ENCODE measurements at regions not wholly inside any gene's neighbourhood (a gene's known extent, or its start where the extent isn't known, plus 50 kb on each side); places are given as distances from the start of the nearest gene placed in this dataset.

DNA sequence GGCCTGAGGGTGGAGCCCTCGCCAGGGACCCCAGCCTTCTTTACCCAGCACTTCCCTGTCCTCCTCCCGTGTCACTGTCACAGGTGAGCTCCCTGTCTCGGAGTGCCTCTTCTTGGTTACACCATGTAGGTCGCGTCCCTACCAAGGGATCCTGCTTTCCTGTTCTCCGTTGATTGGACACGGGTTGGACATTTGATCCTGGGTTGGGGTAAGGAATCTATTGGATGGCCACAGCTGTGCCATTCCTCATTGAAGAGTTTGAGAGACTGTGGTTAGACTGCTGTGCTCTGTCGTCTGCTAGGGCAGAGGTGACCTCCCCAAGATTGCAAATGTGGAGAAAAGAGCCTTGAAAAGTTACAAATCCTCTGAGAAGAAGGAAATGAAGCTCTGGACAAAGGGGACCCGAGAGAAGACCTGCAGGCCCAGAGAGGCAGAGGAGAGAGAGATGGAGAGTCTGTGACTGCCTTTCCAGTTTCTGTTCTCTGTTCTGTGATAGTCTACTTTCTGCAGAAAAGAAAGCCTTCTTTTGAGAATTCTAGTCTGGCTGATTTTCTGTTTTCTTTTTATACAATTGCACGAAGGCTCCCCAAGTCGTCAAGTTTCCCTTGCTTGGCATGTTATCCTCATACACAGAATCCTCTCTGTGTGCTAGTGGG lies 325.7 kb upstream of the RGMA start:
- H3K4me3 Mint-ChIP-seq: no peak overlapping the region
- no peak overlapping the region for H3K27ac Mint-ChIP-seq
- intact Hi-C loops (cut with micrococcal nuclease): no loop called here
- H3K9me3 Mint-ChIP-seq: no peaks in the 10 kb centered on the region
- no peak for DNase-seq (ENCODE audit: low spot score)
- H3K36me3 Mint-ChIP-seq (ENCODE audit: low read depth): no peaks in the 10 kb centered on the region
- no peaks in the 10 kb centered on the region for H3K4me1 Mint-ChIP-seq (ENCODE audit: low read depth)
- no peaks in the 10 kb centered on the region for H3K27me3 Mint-ChIP-seq (ENCODE audit: insufficient read depth)

DNA sequence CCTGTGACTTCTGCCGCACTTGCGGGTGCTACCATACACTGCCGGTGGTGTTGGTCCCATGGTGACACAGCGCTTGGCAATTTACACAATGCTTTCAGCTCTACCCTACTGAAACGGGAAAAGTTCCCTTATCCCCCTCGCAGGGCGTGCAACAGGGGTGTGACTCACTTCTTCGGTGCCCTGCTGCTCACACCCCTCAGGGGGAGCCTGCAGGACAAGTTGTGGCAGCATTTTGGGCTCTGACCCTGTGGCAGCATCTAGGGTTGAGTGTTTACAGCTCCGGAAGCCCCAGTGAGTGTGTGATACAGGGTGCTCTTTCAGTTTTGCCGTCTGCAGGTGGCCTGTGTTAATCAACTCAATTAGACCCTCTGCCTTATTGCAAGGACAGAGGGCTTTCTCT lies 324.7 kb upstream of the RGMA start:
- intact Hi-C loops (cut with micrococcal nuclease): no loop called here
- Mint-ChIP-seq H3K27me3 (ENCODE audit: insufficient read depth) (no peaks in the 10 kb centered on the region), H3K9me3 (no peaks in the 10 kb centered on the region), H3K36me3 (ENCODE audit: low read depth) (no peaks in the 10 kb centered on the region), H3K27ac (no peak overlapping the region), H3K4me3 (no peak overlapping the region), H3K4me1 (ENCODE audit: low read depth) (no peaks in the 10 kb centered on the region)
- no peak for DNase-seq (ENCODE audit: low spot score)

DNA sequence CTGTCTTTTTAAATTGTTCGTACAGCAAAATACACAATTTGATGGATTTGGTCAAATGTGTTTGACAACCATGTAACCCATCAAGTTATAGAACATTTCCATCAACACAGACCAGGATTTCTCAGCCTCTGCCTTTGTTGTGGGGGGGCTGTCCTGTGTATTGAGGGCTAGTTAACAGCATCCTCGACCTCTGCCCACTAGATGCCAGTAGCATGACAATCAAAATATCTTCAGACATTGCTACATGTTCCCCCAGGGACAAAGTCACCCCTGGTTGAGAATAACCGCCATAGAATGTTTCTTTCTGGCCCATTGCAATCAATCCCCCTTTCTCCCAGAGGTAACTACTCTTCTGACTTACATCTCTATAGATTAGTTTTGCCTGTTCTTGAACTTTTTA lies 310.1 kb upstream of the RGMA start:
- H3K4me1 Mint-ChIP-seq (ENCODE audit: low read depth): no peaks in the 10 kb centered on the region

DNA sequence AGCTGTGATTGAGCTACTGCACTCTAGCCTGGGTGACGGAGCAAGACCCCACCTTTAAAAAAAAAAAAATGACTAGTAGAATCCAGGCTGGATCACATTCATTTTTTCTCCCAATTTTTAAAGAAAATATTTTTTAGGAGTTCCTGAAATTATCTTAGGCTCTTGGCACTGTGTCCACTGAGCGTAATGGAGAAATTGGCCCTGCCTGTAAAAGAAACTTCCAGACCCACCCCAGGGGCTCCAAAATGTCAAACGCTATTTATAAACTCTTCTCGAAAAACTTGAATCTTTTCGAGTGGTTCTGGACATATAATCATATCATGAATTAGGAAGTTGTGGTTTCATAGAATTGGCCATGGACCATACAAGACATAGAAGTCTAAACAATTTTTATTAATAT lies 300.2 kb upstream of the RGMA start:
- Mint-ChIP-seq H3K4me3 (no peak overlapping the region), H3K36me3 (ENCODE audit: low read depth) (no peaks in the 10 kb centered on the region), H3K9me3 (no peaks in the 10 kb centered on the region), H3K27ac (no peak overlapping the region), H3K27me3 (ENCODE audit: insufficient read depth) (peaks cover under 1% of the 10 kb centered on the region), H3K4me1 (ENCODE audit: low read depth) (no peaks in the 10 kb centered on the region)
- intact Hi-C loops (cut with micrococcal nuclease): no loop called here
- no peak for DNase-seq (ENCODE audit: low spot score)

More for the DNA sequence above, 310.1 kb upstream of the RGMA start:
- Mint-ChIP-seq H3K27ac (no peak overlapping the region), H3K9me3 (no peaks in the 10 kb centered on the region), H3K36me3 (ENCODE audit: low read depth) (no peaks in the 10 kb centered on the region), H3K27me3 (ENCODE audit: insufficient read depth) (no peaks in the 10 kb centered on the region), H3K4me3 (no peak overlapping the region)
- no peak for DNase-seq (ENCODE audit: low spot score)
- intact Hi-C loops (cut with micrococcal nuclease): no loop called here

DNA sequence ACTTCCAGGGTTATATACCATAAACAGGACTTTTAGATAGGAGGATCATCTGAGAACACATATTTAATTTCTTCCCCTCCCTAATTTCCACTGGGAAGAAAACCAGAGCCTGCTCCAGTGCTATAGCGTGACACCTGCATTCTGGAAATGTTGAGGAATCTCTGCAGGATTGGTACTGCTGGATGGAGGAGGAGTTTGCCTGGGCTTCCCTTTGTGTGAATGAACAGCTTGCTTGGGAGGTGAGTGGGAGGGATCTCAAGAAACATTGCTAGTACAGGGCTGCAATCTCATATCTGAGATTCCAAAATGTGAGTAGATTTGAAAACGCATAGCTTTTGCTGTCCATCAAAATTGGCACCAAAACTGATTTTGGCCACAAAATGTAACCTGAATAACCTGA lies 295.9 kb upstream of the RGMA start:
- H3K36me3 Mint-ChIP-seq (ENCODE audit: low read depth): no peaks in the 10 kb centered on the region
- H3K4me1 Mint-ChIP-seq (ENCODE audit: low read depth): no peaks in the 10 kb centered on the region
- no peak overlapping the region for H3K27ac Mint-ChIP-seq
- intact Hi-C loops (cut with micrococcal nuclease): no loop called here
- no peaks in the 10 kb centered on the region for H3K9me3 Mint-ChIP-seq
- peaks cover 4% of the 10 kb centered on the region for H3K27me3 Mint-ChIP-seq (ENCODE audit: insufficient read depth)
- DNase-seq (ENCODE audit: low spot score): no peak
- H3K4me3 Mint-ChIP-seq: no peak overlapping the region

DNA sequence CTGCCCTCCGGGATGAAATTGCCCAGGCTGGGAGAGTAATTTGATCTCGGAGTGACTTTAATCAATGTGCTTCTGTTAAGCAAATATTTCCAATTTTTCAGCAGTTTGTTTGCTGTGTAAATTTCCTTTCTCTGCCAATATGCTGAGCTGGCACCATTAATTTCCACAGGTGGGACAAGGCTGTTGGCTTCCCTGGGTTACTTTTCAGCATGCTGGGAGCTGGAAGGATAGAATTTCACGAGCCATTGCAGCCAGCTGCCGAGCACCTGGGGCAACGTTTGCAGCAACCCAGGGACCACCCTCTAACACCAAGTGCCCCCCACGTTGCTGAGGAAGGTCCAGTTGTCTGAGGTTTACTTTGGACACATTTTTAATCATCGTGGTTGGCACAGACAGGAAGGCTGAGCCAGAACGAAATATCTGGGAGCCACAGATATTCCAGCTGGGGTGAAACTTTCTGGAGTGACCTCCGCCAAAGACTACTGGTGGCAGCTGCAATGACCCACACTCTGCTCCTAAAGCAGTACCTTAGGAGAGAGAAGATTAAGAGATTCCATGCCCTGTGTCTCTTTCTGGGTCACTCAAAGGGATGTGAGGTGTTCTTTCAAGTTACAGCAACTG lies 293.3 kb upstream of the RGMA start:
- H3K27ac Mint-ChIP-seq: no peak overlapping the region
- peaks cover 4% of the 10 kb centered on the region for H3K27me3 Mint-ChIP-seq (ENCODE audit: insufficient read depth)
- H3K9me3 Mint-ChIP-seq: no peaks in the 10 kb centered on the region
- intact Hi-C loops (cut with micrococcal nuclease): no loop called here
- DNase-seq (ENCODE audit: low spot score): no peak
- H3K4me1 Mint-ChIP-seq (ENCODE audit: low read depth): no peaks in the 10 kb centered on the region
- no peak overlapping the region for H3K4me3 Mint-ChIP-seq
- H3K36me3 Mint-ChIP-seq (ENCODE audit: low read depth): no peaks in the 10 kb centered on the region

DNA sequence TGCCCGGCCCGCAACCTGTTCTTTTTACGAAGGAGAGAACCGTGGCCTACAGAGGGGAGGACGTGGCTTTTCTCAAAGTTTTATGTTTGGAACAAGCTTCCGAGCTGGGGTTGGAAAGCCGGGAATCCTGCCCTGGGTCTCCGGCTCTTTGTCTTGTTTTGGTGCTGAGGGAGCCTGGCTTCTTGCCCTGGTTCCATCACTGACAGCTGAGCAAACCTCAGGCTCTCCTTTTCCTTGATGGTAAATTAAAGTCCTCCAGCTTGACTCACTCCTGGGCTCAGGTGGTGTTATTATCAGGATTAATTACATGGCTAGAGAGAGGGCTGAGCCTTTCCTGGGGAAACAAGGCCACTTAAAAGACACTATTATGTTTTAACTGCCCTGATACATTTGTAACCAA lies 289.5 kb upstream of the RGMA start:
- Mint-ChIP-seq H3K4me1 (ENCODE audit: low read depth) (no peaks in the 10 kb centered on the region), H3K27me3 (ENCODE audit: insufficient read depth) (peaks cover 2% of the 10 kb centered on the region), H3K36me3 (ENCODE audit: low read depth) (no peaks in the 10 kb centered on the region), H3K9me3 (no peaks in the 10 kb centered on the region), H3K4me3 (no peak overlapping the region), H3K27ac (no peak overlapping the region)
- DNase-seq (ENCODE audit: low spot score): no peak
- intact Hi-C loops (cut with micrococcal nuclease): no loop called here

DNA sequence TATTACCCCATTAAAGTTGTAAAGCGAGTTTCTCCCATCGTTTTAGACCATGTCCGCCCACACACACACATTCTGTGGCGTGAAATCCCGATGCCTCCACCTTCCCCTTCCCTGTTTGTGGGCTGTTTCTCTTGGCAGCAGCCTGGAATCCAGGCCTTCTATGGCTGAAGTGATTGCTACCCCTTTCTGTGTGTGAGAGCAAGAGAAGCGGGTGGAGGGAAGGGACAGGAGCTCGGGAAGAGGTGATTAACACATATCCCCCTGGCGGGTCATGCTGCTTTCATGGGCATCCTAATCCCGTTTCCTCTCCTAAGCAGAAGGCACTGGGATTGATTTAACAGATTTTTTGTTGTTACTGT lies 283.8 kb upstream of the RGMA start:
- H3K27ac Mint-ChIP-seq: no peak overlapping the region
- no peaks in the 10 kb centered on the region for H3K4me1 Mint-ChIP-seq (ENCODE audit: low read depth)
- H3K36me3 Mint-ChIP-seq (ENCODE audit: low read depth): no peaks in the 10 kb centered on the region
- no peak overlapping the region for H3K4me3 Mint-ChIP-seq
- DNase-seq (ENCODE audit: low spot score): no peak
- intact Hi-C loops (cut with micrococcal nuclease): no loop called here
- no peaks in the 10 kb centered on the region for H3K27me3 Mint-ChIP-seq (ENCODE audit: insufficient read depth)
- no peaks in the 10 kb centered on the region for H3K9me3 Mint-ChIP-seq

DNA sequence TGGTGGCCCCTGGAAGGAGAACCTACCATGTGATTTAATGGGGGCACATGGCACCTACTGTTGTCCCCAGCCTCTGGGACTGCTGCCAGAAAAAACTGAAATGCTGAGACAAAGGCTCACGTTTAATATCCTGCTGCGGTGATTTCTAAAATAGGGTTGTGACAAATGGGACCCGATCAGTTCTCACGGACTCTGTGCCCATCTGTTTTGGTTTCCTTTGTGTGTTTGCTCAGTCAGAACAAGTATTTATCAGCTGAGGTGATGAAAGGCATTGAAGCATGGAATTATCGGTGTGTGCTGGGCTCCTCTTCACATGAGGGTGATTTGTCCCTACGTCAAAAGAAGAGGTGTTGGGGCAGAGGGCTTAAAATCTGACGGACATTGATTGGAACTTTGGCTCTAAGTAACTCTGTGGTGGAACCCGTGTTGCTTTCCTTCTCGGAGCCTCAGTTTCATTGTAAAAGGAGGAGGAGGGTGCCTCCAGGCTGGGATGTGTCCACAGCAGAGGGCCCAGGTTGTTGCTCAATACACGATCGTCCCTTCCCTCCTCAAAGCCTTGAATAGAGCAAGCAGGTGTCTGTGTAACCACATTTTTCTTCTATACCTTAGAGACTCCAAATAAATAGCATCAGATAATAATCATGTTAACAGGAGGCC lies 283.3 kb upstream of the RGMA start:
- H3K27me3 Mint-ChIP-seq (ENCODE audit: insufficient read depth): no peaks in the 10 kb centered on the region
- intact Hi-C loops (cut with micrococcal nuclease): no loop called here
- no peak overlapping the region for H3K4me3 Mint-ChIP-seq
- H3K27ac Mint-ChIP-seq: no peak overlapping the region
- DNase-seq (ENCODE audit: low spot score): no peak
- H3K9me3 Mint-ChIP-seq: no peaks in the 10 kb centered on the region
- H3K4me1 Mint-ChIP-seq (ENCODE audit: low read depth): no peaks in the 10 kb centered on the region
- H3K36me3 Mint-ChIP-seq (ENCODE audit: low read depth): no peaks in the 10 kb centered on the region

DNA sequence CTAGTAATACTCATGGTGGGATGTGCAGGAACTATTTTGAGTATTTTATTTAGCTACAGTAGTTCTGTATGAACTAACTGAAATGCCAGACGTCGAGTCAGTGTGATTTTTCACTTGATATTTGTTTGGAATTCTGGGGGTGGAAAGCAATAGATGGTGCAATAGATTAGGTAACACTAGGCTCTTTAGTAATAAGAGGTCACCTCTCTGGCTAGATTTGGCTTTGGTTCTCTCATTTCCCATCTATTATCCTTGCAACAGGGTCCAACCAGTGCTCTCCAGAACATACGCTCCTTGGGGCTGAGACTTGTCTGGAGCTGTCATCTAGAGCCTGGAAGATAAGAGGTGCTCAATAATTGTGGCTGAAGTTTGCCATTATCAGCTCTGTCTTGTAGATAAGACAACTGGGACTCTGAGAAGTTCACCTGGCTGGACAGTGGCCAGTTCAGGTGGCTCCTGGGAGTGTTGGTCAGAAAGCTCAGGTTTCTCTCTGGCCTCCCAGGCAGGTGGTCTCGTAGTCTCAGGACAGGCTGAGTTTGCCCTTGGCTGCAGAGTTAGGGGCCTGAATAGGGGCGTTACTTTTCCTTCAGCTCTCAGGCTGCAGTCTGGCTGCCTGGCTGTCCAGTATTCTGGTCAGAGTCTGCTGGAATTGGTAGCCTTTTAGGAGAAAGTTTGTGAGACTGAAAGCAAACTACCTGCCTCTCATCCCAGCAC lies 277.5 kb upstream of the RGMA start:
- Mint-ChIP-seq H3K27me3 (ENCODE audit: insufficient read depth) (peaks cover 3% of the 10 kb centered on the region), H3K4me1 (ENCODE audit: low read depth) (no peaks in the 10 kb centered on the region), H3K27ac (no peak overlapping the region), H3K4me3 (no peak overlapping the region), H3K9me3 (no peaks in the 10 kb centered on the region), H3K36me3 (ENCODE audit: low read depth) (no peaks in the 10 kb centered on the region)
- DNase-seq (ENCODE audit: low spot score): no peak
- intact Hi-C loops (cut with micrococcal nuclease): no loop called here

DNA sequence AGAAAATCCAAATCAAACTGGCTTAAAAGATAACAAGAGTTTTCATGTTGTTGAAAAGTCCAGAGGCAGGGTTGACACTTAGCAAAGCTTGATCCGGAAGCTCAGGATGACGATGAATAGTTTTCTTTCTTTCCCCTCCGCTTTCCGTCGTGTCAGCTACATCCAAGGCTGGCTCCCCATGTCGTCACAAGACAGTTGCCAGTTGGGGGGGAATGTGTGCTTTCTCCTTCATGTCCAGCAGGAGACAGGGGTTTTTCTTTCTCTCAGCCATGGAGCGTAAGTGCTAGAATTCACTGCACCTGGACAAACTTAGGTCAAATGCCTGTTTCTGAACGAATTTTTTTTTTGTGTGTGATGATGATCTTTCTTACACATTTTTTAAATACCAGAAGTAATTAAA lies 273.8 kb upstream of the RGMA start:
- no peak overlapping the region for H3K27ac Mint-ChIP-seq
- DNase-seq (ENCODE audit: low spot score): no peak
- H3K4me3 Mint-ChIP-seq: no peak overlapping the region
- no peaks in the 10 kb centered on the region for H3K36me3 Mint-ChIP-seq (ENCODE audit: low read depth)
- H3K4me1 Mint-ChIP-seq (ENCODE audit: low read depth): no peaks in the 10 kb centered on the region
- intact Hi-C loops (cut with micrococcal nuclease): no loop called here
- H3K9me3 Mint-ChIP-seq: no peaks in the 10 kb centered on the region
- peaks cover 3% of the 10 kb centered on the region for H3K27me3 Mint-ChIP-seq (ENCODE audit: insufficient read depth)

DNA sequence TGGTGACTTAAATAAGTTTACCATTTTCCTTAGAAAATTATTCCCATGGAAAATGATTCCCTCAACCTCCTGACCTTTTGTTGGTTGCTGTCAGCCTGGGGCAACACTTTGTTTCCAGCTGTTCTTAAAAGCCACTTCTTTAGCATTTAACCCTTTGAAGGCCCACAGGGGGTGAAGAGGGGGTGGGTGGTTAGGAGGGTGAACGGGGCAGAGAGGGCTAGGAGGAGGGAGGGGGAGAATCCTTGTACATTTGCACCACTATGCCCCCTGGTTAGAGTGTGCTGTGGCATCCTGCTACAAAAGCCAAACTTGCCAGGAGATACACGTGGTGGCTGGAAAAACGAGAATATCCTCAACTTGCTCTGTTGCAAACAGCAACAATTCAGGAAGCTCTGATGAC lies 273.2 kb upstream of the RGMA start:
- H3K9me3 Mint-ChIP-seq: no peaks in the 10 kb centered on the region
- no peak for DNase-seq (ENCODE audit: low spot score)
- no peaks in the 10 kb centered on the region for H3K36me3 Mint-ChIP-seq (ENCODE audit: low read depth)
- intact Hi-C loops (cut with micrococcal nuclease): no loop called here
- no peak overlapping the region for H3K27ac Mint-ChIP-seq
- no peaks in the 10 kb centered on the region for H3K4me1 Mint-ChIP-seq (ENCODE audit: low read depth)
- H3K27me3 Mint-ChIP-seq (ENCODE audit: insufficient read depth): peaks cover 3% of the 10 kb centered on the region
- no peak overlapping the region for H3K4me3 Mint-ChIP-seq

DNA sequence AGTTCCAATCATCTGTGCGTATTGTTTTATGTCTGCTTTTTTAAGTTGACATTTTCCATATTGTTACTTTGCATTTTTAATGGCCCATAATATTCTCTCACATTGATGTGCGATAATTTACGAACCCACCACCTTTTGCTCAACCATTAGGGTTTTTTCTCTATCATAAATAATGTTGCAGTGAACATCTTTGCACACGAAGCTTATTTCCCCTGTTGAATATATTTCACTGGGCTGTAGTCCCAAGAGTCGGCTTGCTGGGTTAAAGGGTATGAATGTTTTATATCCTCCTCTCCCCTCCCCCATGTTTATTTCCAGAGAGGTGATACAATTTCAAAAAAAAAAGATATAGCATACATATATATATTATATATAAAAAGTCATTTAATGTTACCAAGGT lies 272.7 kb upstream of the RGMA start:
- no peaks in the 10 kb centered on the region for H3K9me3 Mint-ChIP-seq
- intact Hi-C loops (cut with micrococcal nuclease): no loop called here
- peaks cover 3% of the 10 kb centered on the region for H3K27me3 Mint-ChIP-seq (ENCODE audit: insufficient read depth)
- no peaks in the 10 kb centered on the region for H3K36me3 Mint-ChIP-seq (ENCODE audit: low read depth)
- no peak overlapping the region for H3K4me3 Mint-ChIP-seq
- H3K4me1 Mint-ChIP-seq (ENCODE audit: low read depth): no peaks in the 10 kb centered on the region
- DNase-seq (ENCODE audit: low spot score): no peak
- H3K27ac Mint-ChIP-seq: no peak overlapping the region

All from activated T-helper 1 cell treated with anti-CD3 and anti-CD28 coated beads, Interleukin-12 subunit alpha, Interleukin-12 subunit beta, Interleukin-2, Interleukin-4 antibody, amounts not matched to agents 30 ng/mL and 10 ng/mL and 1 ng/mL, durations not matched to agents 14 hours and 24 hours and 36 hours (primary cell).